ENCODE measurements at regions not wholly inside any gene's neighbourhood (a gene's known extent, or its start where the extent isn't known, plus 50 kb on each side); places are given as distances from the start of the nearest gene placed in this dataset.

- WGBS, 2 donors: 77 to 89% methylated on average over 3 of the region's 3 CpGs
- intact Hi-C loops (cut with DNase I; ENCODE audit: low total_unique reads): no loop called here
- H3K27me3 ChIP-seq: no peaks in the 10 kb centered on the region
- H3K4me1 ChIP-seq: no peaks in the 10 kb centered on the region
- TF ChIP-seq CTCF (IDR thresholded peaks at IDR 0.05): no peak
- TF ChIP-seq POLR2A (IDR thresholded peaks at IDR 0.05): no peak
- H3K27ac ChIP-seq: no peak overlapping the region
- no peaks in the 10 kb centered on the region for H3K36me3 ChIP-seq (ENCODE audit: low read depth, missing control alignments)
- H3K4me3 ChIP-seq: no peak overlapping the region
- no peaks in the 10 kb centered on the region for H3K9me3 ChIP-seq
- no peak for DNase-seq
Measured at GRCh38 chr3:5312290-5312689, 124.8 kb downstream of the EDEM1 start.

GRCh38 chr3:5314897-5315296 lies 127.4 kb downstream of the EDEM1 start:
- no peaks in the 10 kb centered on the region for H3K9me3 ChIP-seq
- H3K36me3 ChIP-seq (ENCODE audit: low read depth, missing control alignments): no peaks in the 10 kb centered on the region
- intact Hi-C loops (cut with DNase I; ENCODE audit: low total_unique reads): no loop called here
- no peak overlapping the region for H3K4me3 ChIP-seq
- TF ChIP-seq POLR2A (IDR thresholded peaks at IDR 0.05): no peak
- no peak for TF ChIP-seq CTCF (IDR thresholded peaks at IDR 0.05)
- H3K27ac ChIP-seq: no peak overlapping the region
- WGBS, 2 donors: 88 to 94% methylated on average over 1 of the region's 1 CpG
- no peak for DNase-seq
- no peaks in the 10 kb centered on the region for H3K27me3 ChIP-seq
- H3K4me1 ChIP-seq: no peaks in the 10 kb centered on the region

GRCh38 chr3:5317557-5317956 lies 130.1 kb downstream of the EDEM1 start:
- no peak overlapping the region for H3K4me3 ChIP-seq
- no peaks in the 10 kb centered on the region for H3K36me3 ChIP-seq (ENCODE audit: low read depth, missing control alignments)
- H3K27me3 ChIP-seq: no peaks in the 10 kb centered on the region
- no peaks in the 10 kb centered on the region for H3K4me1 ChIP-seq
- WGBS, 2 donors: 42 to 49% methylated on average over 5 of the region's 5 CpGs
- H3K9me3 ChIP-seq: no peaks in the 10 kb centered on the region
- intact Hi-C loops (cut with DNase I; ENCODE audit: low total_unique reads): no loop called here
- no peak overlapping the region for H3K27ac ChIP-seq
- DNase-seq: no peak
- TF ChIP-seq POLR2A (IDR thresholded peaks at IDR 0.05) (no peak), CTCF (IDR thresholded peaks at IDR 0.05) (no peak)

- TF ChIP-seq POLR2A (IDR thresholded peaks at IDR 0.05): no peak
- TF ChIP-seq CTCF (IDR thresholded peaks at IDR 0.05): no peak
- H3K36me3 ChIP-seq (ENCODE audit: low read depth, missing control alignments): no peaks in the 10 kb centered on the region
- no peak for DNase-seq
- no peaks in the 10 kb centered on the region for H3K9me3 ChIP-seq
- no peaks in the 10 kb centered on the region for H3K4me1 ChIP-seq
- H3K4me3 ChIP-seq: no peak overlapping the region
- intact Hi-C loops (cut with DNase I; ENCODE audit: low total_unique reads): no loop called here
- no peaks in the 10 kb centered on the region for H3K27me3 ChIP-seq
- 94 to 95% methylated on average over 2 of the region's 2 CpGs for WGBS, 2 donors
- H3K27ac ChIP-seq: no peak overlapping the region
Measured at GRCh38 chr3:5319454-5319853, 131.9 kb downstream of the EDEM1 start.

GRCh38 chr3:5321666-5322340 lies 134.3 kb downstream of the EDEM1 start:
- no peaks in the 10 kb centered on the region for H3K9me3 ChIP-seq
- H3K36me3 ChIP-seq (ENCODE audit: low read depth, missing control alignments): no peaks in the 10 kb centered on the region
- no peaks in the 10 kb centered on the region for H3K4me1 ChIP-seq
- no peaks in the 10 kb centered on the region for H3K27me3 ChIP-seq
- H3K4me3 ChIP-seq: no peak overlapping the region
- DNase-seq: no peak
- no peak overlapping the region for H3K27ac ChIP-seq
- intact Hi-C loops (cut with DNase I; ENCODE audit: low total_unique reads): no loop called here
- TF ChIP-seq POLR2A (IDR thresholded peaks at IDR 0.05) (no peak), CTCF (IDR thresholded peaks at IDR 0.05) (no peak)

Data from testis (tissue), 2 donors.